HK-2 (cell line): ENCODE measurements at regions not wholly inside any gene's neighbourhood (a gene's known extent, or its start where the extent isn't known, plus 50 kb on each side); places are given as distances from the start of the nearest gene placed in this dataset.

Experiments
- DNase-seq: peaks from one replicate; pipeline ENCODE4 v3.0.0-alpha.2; 2018; ENCODE audit not compliant: unreplicated experiment

DNA sequence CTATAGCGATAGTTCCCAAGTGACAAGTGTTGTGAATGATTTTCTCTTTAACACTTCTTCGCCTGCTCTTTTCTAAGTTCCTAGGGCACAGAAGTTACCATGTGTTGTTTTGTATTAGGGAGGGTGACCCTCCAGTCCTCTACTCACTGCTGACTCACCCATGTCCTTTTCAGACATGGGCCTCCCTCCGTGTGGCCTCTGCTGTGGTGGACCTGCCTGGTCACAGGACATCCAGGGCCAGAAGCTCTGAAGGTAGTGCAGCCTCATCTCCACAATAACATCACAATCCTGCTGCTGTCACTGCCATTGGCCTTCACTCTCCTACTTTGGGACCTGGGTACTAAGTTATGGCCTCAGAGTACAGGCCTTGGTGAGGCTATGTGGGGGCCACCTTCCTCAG, 87.1 kb upstream of the TNFAIP3 start:
- no peak for DNase-seq

DNA sequence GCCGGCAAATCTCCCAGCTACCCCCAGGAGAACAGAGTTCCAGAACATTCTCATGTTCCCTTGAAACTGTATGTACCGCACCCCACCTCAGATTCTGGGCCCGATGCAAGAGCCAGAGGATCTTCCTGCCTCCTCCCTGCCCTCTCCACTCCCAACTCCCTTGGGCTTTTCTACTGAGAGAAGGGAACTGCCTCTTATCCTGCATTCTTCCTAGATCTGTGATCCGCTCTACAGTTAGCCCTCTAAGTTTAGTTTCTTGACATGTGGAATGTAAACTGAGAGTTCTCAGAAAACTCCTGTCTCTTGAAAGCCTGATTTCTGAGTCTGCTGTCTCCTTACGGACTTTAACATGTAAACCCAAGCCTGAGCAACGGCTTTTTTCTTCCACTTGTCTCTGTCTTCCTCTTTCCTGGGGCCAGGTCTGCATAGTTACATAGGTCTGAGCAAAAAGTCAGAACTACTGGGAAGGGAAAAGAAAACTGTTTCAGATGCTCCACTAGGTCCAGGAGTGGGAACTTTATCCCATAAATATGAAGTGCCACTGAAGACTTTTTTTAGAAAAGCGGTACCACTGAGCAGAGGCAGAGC, 86.5 kb upstream of the TNFAIP3 start:
- DNase-seq, result no peak

DNA sequence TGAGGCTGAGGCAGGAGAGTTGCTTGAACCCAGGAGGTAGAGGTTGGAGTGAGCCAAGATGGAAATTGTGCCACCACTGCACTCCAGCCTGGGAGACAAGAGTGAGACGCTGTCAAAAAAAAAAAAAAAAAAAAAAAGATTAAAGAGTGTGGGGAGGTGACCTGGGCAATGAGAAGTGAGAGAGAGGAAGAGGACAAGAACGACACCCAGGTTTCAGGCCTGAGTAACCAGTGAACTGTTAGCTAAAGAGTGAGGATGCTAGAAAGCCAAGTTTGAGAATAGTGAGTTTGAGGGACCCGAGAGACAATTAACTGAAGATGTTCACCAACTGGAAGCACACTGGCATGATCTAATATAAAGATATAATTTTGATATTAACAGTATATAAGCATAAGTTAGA, 85.4 kb upstream of the TNFAIP3 start:
- no peak for DNase-seq

DNA sequence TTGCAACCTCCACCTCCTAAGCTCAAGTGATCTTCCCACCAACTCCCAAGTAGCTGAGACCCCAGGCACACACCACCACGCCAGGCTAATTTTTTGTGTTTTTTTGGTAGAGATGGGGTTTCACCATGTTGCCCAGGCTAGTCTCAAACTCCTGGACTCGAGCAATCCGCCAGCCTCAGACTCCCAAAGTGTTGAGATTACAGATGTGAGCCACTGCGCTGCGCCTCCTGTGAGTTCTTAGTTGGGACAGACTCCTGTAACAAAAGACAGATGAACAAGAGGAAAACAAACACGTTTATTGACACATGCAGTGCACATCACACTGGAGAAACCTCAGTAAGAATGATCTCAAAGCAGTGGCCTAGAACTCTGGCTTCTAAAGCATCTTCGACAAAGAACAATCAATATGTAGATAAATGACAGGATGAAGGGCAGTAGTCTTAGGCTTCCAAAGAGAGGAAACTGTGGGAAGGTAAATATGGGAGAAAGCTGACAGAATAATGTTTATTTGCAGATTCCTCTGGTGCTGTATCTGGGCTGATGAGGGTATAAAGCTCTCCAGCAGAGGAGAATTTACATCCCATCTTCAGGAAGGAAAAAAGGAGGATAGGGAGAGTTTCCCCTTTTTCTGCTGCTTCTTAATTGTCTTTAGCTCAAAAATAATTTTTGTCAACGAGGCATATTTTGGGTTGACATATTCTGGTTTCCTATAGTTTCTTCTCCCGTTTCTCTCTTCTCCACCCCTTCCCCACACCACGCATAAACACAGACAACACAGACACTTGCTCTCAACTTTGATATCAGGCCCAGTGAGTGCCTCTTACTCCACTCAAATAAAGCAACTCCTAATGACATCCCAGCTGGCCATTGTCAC, 84.7 kb upstream of the TNFAIP3 start:
- no peak for DNase-seq

DNA sequence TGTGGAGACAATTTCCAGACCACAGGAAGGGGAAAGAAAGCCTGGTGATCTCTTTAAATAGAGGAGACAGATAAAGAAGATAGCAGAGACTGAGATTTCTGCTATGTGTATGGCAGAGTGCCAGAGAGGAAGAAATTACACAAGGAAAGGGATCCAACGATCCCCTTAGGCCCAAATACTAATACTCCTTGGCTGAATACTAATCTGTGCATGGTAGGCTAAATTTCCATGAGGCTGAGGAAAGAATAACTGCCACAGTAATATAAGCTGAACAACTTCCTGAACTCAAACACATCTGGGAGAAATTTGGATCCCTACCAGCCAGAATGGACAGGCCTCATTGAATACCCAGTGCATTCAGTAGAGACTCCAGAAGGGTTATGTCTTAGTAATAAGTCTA, 83.3 kb upstream of the TNFAIP3 start:
- no peak for DNase-seq

DNA sequence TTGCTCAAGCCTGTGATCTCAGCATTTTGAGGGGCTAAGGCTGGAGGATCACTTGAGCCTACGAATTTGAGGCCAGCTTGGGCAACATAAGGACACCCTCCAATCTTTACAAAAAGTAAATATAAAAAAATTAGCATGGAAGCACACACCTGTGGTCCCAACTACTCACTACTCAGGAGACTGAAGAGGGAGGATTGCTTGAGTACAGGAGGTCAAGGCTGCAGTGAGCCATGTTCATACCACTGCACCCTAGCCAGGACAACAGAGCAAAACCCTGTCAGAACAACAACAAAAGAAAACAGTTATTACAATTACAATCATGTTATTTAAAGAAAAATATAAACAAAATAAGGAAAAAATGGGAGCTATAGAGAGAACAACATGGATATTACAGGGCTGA, 82.5 kb upstream of the TNFAIP3 start:
- no peak for DNase-seq

DNA sequence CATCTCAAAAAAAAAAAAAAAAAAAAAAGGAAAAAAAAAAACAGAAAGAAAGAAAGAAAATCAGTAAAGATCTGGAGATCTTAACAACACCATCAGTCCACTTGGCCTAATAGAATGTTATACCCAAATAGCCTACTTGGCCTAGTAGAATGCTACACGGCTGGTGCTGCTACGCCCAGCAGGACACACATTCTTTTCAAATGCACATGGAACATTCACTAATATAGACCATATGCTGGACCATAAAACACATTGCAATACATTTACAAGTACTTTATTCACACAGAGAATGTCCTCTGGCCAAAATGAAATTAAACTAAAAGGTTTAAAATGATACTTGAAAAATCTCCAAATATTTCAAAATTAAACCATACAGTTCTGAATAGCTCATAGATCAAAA, 80.0 kb upstream of the TNFAIP3 start:
- DNase-seq, result no peak

DNA sequence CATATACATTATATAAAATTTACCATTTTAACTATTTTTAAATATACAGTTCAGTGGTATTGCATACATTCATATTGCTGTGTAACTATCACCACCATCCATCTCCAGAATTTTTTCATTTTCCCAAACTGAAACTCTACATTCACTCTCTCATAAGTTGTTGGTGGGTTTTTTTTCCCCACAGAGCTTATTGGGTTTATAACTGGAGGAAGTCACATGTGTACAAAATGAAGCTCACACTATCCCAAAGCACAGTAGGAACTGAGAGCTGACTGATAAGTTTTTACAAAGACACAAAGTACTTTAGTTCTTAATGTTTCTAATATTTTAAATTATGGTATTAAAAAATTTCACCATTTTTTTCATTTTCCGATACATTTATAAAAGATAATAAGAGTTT, 78.8 kb upstream of the TNFAIP3 start:
- DNase-seq, result no peak

DNA sequence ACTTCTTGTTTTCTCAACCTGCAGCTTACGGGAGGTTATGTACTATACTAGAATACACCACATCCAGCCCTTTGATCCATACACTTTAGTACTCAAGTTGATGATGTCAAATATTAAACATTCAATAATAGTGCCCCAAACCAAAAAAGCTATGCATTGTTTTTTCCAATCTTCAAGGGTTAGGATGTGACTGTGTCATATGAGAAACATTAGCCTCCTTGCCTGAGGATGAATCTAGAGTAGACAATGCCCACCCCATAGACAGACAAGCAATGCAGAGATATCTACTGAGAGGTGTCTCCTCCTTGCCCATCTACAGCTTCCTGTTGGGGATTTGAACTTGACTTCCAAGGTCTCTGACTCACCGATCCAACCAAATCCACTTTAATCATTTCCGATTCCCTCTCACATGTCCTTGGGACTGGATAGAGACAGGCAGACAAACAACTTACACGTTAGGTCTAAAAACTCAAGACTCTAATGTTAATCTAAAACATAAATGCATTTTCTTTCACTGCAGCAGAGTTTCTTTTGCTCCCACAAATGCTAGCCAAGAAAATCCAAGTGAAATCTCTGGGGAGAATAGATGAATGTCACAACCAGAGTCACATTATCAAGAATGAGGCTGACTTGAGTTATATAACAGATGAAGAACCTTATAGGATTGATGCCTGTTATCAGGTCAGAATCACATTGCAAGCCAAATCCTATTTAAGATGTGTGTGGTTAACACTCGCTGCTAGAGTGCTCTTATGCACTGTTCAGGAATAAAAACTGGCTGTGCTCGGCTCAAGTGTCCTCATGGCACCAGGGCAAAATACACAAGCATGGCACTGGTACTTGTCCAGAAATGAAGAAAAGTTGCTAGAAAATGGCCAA, 75.5 kb upstream of the TNFAIP3 start:
- no peak for DNase-seq

DNA sequence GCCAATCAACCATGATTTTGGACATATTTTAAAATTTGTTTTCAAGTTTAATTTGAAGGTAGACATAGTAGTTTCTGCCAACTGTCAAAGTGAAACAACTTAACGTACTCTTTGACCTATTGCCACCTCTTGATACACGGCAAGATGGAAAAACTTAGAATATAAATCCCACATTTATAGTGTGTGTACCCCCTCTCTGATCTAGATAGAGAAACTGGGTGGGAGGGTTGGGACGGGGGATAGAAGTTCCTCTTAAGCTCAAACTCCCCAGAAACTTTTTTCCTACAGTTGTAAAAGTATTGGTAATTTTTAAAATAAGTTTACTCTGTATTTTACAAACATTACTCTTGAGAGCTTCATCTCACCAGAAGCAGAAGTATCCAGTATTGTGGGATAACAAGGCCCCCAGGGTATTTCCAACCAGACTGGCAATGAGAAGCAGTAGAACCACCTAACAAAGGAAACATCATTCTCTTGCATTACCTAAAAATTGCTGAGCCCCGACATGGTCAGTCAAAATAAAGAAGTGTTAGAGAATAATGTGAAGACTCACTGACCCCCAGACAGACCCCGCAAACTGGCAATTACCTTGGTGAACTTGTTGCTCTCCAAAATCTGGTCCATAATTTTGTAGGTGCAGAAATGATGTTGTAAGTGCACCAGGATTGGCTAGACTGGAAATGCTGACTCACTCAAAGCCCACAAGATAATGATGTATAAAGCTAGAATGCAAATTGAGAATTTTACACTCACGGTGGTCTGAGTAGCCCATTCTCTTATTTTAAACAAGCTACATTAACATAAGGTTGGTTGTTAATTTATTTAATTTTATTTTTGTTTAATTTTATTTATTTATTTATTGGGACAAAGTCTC, 74.7 kb upstream of the TNFAIP3 start:
- DNase-seq, result no peak

DNA sequence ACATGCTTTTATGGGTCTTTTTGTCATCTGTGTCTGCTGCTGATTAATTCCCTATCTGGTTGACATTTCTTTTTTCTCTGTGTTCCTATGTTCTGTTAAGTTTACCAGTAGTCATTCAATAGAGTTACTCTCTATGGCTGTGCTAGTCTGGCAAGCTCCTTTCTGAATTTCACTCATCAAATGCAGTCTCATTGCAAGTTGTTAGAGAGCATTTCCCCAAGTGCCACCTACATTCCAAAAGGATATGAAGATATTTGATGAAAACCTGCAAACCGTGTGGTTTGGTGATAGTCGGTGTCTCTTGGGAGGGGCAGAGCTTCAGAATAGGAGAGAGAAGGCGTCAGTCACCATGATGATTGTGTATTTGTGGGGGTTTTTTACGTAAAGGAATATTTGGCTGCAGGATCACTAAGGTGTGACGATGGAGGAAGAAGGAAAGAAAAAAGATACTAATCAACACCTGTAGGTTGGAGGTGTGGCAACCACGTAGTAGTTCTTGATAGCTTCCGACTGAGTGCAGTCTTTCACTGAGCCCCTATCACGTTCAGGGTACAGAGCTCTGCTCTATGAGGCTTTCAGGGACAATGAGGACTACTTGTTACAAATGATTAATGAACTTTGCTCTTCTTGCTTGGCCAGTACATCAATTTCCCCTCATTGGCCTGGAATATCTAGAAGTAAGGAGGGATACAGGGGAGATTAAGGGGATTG, 73.1 kb upstream of the TNFAIP3 start:
- DNase-seq, result no peak

DNA sequence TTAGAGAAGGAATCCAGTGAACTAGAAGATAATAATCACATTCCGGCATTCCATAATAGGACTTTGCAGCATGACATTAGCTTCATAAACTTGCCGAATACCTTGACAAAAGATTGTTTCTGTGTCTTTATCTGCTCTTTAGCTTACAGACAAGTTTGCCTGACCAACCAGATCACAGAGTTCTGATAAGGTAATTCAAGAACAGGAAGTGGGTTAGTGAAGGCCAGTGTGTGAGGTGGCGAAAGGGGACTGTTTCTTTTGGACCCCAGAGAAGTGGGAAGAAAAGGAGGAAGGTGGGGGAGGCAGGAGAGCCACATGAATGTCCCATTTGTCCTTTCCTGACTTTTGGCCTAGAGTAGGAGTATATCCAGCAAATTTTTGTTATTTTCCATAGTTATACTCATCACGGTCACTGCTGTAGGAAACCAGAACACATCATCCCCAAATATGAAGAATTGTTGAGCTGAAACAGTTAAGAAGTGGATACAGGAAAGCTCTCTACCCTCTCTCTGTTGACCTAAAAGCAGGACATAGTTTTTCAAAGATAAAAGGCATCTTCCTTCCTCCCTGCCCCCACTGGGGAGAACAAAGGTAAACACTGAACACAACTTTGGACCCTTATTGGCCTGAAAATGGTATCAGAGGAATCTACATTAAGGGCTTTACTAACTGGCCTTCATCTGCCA, 72.4 kb upstream of the TNFAIP3 start:
- no peak for DNase-seq

DNA sequence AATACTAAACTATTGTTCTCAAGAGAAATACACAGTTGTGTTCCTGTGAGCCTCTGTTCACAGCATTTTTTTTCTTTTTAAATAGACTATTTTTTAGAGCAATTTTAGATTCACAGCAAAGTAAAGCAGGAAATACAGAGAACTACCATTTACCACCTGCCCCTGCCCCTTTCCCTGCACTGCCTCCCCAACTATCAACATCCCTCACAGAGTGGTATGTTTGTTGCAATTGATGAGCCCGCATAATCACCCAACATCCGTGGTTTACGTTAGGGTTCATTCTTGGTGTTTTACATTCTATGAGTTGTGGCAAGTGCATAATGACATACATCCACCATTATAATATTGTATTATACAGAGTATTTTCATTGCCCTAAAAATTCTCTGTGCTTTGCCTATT, 71.6 kb upstream of the TNFAIP3 start:
- no peak for DNase-seq

DNA sequence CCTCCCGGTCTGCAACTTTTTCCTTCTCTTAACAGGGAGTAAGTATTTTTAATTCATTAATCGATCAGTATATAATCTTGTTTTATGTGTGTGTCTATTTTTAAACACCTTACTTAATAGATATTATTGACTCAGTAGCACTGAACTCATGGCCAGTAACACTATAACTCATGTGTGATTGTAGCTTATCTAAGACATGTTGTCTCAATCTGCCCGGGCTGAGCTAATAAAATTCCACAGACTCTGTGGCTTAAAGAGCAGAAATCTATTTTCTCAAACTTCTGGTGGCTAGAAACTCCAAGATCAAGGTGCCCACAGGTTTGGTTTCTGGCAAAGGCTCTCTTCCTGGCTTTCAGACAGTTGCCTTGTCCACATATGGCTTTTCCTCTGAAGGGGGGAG, 68.8 kb upstream of the TNFAIP3 start:
- DNase-seq, result no peak

DNA sequence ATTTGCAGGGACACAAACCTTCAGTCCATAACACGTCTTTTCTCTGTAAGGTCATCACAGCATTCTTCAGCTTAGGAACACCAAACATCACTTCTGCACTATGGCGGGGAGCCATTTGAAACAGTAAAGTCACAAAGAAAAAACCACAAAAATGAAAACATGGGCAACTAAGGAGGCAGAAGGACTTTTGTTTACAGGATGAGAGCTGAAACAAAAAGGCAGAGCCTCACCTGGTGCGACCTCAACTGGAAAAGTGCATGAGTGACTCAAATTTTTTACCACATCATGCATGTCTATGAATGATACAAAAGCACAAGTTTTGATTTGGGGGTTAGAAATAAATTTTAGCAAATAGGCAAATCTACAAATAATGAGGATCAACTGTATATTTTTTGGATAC, 68.2 kb upstream of the TNFAIP3 start:
- DNase-seq, result no peak

DNA sequence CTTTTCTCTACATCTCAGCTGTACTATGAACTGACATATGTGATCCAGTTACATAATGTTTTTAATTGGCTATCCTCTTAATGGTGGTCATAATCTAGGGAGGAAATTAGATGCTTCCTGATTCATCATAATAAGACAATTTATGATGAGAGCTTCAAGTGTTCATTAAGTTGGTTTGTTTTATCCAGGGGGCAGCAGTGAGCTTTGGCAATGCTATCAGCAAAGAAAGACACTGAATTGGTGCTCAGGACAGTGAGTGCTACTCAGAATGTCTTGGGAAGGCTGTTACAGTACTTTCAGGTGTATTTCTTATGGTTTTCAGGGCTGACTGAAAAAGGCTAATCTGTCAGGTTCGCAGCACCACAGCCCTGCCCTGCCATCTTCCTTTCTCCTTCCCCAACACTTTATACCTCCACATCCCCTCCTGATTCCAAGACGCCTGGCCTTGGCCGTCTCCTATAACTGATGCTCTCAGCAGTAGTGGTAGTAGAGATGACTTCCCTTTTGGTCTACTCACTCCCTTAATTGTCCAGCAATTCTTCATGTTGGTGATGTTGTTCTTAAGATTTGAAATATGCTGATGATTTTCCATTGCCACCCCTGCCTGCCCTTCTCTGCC, 67.0 kb upstream of the TNFAIP3 start:
- no peak for DNase-seq

DNA sequence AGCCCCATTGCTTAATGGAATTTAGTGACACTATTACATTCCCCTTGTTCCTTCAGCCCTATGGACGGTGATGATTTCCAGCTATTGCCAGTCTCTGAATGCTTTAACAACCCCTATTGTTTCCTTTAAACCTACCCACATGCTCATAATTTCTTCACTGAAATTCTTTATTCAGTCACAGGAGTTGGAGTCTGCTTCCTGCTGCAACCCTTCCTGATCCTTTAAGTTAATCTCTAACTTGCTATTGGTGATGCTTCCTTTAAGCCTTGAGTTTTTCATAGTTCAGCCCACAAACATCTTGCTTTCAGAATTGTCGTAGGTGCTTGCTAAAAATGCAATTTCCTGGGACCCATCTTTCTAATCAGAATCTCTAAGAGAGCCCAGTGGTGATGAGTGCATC, 66.3 kb upstream of the TNFAIP3 start:
- DNase-seq, result no peak

DNA sequence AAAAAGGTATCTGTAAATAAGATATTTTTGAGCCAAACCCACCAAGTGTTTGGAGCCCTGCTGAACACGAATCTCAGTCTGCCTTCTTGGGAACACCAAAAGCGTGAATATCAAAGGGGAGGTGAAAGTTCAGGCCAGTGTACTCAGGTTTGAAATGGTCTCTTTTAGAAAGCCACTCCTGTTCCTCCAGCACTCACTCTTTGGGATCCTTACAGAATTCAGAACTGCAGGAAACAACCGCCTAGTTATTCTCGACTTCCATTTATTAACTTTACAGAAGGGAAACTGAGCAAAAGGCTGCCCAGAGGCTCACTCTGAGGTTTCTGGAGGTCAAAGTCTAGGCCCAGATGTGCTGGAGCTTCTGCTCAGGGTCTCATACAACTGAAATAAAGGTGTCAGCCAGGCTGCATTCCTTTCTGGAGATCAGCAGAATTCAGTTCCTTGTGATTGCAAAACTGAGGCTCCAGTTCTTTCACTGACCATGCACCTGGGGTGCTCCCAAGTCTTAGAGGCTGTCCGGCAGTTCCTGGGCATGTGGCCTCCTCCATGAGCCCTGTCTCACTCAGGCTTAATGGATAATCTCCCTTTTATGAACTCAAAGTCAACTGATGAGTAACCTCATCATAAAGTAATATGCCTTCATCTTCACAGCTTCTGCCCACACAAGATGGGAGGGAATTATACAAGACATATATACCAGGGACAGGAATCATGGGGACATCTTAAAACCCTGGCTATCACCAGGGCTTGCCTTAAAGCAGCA, 65.5 kb upstream of the TNFAIP3 start:
- no peak for DNase-seq
